ENCODE measurements at regions not wholly inside any gene's neighbourhood (a gene's known extent, or its start where the extent isn't known, plus 50 kb on each side); places are given as distances from the start of the nearest gene placed in this dataset.

DNA sequence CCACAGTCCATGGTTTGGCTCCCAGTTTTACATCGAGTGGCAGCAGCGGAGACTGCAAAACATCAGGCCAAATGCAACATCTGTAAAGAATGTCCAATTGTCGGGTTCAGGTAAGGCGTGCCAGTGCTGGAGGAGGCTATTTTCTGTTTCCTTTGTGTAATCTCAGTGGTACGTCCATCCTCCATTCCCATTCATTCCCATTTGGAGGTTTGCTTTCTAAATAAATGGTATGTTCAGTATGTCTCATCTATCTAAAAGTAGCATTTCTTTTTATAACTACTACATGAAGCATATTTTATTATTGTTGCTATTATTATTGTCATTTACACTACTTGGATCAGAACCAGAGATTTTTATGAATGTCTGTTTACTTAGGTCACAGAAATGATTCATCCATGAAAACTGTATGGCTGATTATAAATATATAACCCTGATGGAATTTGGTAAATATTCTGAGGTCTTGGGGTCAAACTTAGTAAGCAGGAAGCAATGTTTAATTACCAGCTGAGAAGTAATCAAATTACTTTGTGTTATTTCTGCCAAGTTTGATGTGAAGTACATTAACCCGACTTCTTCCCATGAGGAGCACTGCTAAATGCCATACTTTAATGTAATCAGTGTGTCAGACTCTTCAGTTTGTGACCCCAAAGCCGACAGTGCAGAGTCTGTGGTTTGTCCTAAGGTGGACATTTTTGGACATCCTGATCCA lies 512.9 kb downstream of the UTRN start:
- DNase-seq = no peak

DNA sequence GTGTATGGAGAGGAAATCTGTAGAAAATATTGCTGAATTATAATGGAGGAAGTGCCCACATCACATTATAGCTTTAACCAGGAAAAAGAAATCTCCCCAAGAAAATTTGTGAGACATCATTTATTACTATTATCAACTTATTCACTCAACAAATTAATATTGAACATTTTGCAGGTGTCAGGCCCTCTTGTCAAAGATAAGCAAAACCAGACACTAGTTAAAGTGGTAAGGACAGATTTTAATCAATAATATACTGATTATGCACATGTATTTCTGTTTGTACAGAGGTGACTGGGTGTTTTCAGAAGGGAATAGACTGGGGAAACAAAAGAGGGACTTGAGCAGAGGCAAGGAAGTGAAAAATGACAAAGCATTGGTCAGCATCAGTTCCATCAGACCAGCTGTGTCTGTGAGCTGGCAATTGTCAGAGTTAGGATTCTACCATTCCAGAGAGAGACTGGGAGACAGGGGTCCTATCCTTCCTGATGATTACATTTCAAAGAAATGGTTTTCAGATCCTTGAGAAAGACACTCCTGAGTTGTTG lies 519.2 kb downstream of the UTRN start:
- DNase-seq = no peak

DNA sequence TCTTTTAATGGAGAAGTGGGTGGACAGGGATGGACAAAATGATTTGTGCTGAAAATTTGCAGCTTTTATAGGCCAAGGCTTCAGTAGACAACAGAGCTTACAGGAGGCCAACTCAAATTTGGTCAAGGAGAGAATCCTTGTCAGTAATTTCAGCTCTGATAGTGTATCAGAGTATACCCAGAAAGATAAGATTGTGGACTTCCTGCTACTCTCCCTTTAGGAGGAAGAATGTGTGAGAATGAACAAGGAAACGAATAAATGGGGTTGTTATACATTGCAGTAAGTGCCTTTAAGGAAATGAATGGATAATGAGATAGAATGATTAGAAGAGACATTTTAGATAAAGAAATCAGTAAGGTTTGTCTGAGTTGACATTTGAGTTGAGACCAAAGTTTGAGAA lies 519.9 kb downstream of the UTRN start:
- DNase-seq = no peak

DNA sequence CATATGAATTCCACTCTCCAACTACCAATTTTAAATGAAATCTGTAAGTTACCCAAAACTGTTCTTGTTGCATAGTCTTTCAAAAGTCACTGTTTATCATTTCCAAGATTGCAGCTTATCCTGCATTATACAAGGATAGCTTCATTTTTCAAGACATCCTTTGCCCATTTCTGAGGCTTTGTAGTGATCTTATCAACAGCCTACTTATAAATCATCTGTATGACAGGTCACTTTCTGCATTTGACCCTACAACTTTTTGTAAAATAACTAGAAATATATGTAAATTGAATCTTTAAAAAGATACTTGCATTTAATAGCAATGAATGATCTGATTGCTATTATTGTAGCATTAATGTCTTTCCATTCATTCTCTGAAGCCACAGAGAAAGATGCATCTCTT lies 521.1 kb downstream of the UTRN start:
- no peak for DNase-seq

- DNase-seq = no peak
Measured at GRCh38 chr6:144809120-144809519, 524.0 kb downstream of the UTRN start.

GRCh38 chr6:144809969-144810368 lies 524.8 kb downstream of the UTRN start:
- DNase-seq = no peak

DNA sequence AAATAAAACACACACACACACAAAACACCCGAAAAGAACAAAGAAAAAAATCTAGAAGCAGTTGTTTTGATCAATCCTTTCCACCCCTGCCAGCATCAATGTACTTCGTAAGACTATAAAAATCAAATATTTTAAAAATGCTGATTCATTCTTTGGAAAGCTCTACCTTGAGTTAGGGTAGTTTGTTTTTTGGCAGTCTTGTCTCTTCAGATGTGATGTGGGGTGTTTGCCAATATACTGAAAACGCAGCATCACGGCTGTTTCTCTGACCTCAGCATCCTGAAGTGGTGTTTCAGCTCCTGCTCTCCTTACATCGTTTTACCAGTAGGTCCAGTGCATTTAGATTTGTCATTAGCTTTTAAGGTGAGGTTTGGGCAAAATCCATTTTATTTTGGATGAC lies 526.0 kb downstream of the UTRN start:
- no peak for DNase-seq

GRCh38 chr6:144816936-144817335 lies 531.8 kb downstream of the UTRN start:
- DNase-seq = no peak

- no peak for DNase-seq
Measured at GRCh38 chr6:144820270-144820669, 535.1 kb downstream of the UTRN start.

- no peak for DNase-seq
Measured at GRCh38 chr6:144823131-144823530, 538.0 kb downstream of the UTRN start.

DNA sequence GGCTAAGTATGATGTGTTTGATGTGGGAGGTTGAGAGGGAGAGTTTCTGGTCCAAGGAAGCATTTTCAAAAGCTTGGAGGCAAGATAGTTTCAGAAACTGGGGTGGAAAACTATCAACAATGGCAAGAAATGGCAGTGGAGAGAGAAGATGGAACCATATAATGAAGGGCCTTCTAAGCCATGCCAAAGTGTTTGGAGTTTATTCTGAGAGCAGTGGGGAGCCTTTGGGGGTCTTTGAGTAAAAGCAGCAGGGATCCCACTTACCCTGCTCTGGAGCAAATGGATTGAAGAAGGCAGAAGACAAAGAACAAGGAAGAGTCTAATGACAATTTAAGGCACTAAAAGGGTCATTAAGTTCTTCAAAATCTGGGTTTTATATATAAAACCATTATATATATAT lies 538.9 kb downstream of the UTRN start:
- no peak for DNase-seq

- DNase-seq = no peak
Measured at GRCh38 chr6:144834426-144835038, 549.4 kb downstream of the UTRN start.

GRCh38 chr6:144835322-144835973 lies 550.3 kb downstream of the UTRN start:
- DNase-seq = no peak

- no peak for DNase-seq
Measured at GRCh38 chr6:144840619-144841018, 555.5 kb downstream of the UTRN start.

DNA sequence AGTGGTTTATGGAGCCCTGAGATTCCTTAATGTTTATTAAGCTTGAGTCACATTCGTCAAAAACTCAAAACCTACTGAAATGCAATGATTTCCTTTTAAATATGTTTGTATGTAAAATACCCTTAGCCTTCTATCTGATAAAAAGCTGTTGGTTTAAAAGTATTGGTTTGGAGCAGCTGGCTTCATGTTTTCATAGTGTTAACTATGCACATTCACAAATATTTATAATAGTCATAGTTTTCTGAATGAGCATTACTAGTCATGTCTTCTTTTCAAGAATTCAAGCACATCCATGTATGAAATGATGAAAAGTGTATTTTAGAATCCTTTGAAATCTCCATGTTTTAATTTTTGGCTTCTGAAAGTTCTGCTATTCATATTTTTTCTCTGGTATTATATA lies 558.6 kb downstream of the UTRN start:
- no peak for DNase-seq

DNA sequence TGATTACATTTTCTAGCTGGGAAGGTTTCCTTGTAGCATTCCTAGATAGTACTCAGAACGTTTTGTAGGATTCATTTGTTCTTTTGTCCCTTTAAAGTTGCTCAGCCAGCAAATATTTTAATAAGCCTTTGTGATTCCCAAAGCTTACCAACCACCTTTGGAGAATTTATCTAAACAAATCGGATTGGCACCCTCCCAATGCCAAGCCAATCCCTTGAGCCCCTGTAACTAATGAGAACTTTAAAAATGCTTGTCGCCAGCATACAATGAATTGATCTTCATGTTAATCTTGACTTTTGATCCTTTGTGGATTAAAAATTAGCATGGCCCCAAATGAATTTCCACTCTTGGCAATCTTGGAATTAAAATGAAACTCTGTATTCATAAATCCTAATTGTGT lies 559.5 kb downstream of the UTRN start:
- DNase-seq = no peak

DNA sequence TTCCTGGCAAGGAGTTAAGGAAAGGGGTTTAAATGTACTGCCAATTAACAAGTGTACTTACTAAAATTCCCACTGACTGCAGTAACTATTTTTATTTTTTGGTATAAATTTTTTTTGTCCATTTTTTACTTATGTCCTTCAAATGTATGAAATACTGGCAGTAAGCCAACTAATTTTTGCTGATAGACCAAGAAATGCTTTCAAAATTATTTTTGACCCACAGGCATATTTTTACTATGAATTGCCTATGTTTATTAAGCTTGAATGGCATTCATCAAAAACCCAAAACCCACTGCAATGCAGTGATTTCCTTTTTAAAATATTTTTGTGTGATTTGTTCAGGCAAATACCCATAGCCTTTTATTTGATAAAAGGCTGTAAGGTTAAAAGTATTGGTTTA lies 560.1 kb downstream of the UTRN start:
- DNase-seq = no peak

DNA sequence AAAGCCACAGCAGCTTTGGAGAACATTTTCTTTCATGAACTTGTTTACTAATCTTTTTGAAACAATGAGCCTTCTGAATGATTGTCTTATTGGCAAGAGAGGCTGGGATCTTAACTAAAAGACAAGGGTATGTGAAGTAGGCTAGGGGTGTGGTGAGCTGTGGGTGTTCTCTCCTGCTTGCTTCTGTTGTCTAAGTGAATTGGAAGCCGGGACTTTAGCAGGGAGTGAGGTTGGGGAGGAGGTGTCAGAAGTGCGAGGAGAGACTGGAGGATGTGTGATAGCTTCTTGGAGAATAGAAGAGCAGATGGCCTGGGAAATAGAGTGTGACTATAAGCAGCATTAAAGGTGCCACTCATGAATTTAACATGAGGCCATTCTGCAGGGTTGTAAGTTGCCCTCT lies 562.8 kb downstream of the UTRN start:
- no peak for DNase-seq

DNA sequence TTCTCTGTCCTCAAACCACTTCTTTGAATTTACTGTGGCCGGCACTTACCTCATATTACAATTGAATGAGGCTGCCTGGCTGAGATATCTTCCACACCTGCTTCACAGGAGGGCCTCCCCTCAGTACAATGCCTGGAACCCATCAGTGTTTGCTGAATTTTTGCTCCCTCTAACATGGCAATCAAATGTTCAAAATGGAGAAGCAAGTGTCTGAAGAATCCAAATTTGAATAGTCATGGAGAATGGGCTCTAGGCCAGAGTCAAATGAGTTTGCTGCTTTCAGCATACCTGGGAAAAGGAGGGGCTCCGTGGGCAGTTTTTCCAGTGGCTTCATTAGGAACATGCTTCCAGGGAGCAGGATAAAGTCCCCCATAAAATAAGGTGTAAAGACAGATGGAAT lies 564.8 kb downstream of the UTRN start:
- no peak for DNase-seq

GRCh38 chr6:144853603-144854002 lies 568.5 kb downstream of the UTRN start:
- DNase-seq = no peak

DNA sequence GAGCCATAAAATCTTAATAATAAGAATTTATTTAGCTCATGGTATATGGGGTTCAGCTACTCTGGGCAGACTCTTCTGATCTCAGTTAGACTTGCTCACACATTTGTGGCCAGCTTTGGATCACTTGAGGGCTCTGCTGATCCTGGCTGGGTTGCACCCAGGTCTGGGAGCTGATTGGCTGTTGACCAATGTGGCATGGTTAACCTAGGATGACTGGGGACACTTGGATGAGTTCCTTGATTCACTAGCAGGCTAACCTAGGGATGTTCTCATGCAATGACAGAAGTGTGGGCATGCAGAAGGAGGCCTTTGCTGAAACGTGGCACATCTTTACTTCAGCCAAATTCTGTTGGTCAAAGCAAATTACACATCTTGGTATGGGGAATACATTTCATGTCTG lies 569.5 kb downstream of the UTRN start:
- DNase-seq = no peak

DNA sequence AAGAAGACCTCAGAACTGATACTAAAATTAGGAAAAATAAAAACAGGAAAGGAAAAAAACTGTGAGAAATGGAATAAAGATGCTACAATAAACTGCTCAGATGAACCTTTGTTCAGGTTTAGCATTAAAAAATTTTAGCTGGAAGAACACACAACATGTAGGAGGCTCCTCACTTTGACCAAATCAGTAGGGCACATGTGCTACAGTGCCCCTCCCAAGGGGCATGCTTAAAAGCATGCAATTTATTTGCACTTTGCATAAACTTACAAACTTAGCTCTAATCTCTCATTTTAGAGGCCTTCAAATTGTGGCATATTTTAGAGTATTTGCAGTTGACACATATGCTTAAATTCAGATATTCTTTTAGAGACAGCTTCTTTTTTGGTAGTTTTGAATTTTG lies 570.2 kb downstream of the UTRN start:
- DNase-seq = no peak

DNA sequence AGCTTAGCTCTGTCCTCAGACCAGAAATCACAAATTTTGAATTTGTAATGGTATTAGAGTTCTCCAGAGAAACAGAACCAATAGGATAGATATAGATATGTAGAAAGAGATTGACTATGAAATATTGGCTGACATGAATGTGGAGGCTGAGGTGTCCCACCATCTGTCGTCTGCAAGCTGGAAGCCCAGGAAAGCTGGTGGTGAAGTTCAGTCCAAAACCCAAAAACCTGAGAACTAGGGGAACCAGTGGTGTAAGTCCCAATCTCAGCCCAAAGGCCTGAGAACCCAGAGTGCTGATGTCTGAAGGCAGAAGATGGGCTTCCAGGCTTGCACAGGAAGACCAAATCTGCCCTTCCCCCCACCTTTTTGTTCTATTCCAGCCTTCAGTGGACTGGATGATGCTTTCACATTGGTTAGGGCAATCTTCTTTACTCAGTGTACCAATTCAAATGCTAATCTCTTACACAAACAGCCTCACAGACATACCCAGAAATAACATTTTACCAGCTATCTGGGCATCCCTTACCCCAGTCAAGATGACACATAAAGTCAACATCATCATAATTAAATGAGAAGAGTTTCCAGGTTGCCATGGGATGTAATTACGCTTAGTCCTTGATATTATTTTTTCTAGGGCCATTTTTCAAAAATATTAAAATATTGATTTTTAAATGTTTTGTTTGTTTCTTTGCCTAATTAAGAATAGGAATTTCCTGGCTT lies 570.8 kb downstream of the UTRN start:
- no peak for DNase-seq

DNA sequence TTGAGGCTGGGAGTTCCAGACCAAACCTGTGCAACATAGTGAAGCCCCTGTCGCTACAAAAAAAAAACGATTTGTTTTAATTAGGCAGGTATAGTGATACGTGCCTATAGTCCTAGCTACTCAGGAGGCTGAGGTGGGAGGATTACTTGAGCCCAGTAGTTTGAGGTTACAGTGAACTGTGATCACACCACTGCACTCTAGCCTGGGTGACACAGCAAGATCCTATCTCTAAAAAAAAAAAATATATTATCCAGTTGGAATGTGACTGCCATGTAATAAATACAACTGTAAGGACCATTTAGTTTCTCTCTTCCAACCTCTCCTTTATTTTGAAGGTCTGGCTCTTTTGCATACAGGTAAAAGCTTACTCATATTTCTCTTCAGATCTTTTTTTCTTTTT lies 571.5 kb downstream of the UTRN start:
- DNase-seq = no peak
